ENCODE measurements at regions not wholly inside any gene's neighbourhood (a gene's known extent, or its start where the extent isn't known, plus 50 kb on each side); places are given as distances from the start of the nearest gene placed in this dataset.
"Not testable (repeated sequence)": the region's sequence is repeated elsewhere in the genome, so short reads cannot be mapped to it uniquely, and the experiment has no call there.

DNA sequence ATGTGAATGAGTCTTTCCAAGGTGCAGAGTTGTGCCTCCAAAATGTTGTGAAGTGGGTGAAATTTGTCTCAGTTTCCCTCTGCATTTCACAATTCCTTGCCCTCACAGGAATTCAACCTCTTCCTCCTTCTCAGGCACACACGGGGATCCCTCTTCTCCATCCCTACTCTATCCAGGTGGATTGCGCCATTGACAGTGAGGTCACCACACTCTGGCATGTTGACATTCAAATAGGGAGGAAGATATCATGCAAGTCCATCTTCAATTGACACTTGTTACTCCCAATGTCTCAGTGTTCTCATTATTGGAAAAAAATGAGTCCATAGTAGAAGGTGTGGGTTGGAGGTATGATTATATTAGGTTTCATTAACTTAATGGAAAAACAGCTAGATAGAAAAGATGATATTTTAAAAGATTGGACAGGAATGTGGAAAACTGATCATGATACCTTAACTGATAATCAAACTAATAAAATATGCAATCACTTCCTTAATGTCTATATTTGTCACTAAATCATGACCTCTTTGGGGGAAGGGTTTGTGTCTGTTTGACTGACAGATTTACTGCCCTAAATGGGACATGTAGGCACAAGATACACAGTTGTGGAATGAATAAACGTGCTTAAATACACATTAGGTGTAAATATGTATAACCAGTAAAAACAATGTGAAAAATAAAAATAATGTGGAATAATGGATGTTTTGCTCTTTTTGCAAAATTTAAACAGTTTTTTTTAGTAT is 213.8 kb upstream of the SLC8A1 start:
- no peak for TF ChIP-seq POLR2AphosphoS5 (IDR thresholded peaks at IDR 0.05; ENCODE audit: low read depth)
- TF ChIP-seq, protein P1, sequence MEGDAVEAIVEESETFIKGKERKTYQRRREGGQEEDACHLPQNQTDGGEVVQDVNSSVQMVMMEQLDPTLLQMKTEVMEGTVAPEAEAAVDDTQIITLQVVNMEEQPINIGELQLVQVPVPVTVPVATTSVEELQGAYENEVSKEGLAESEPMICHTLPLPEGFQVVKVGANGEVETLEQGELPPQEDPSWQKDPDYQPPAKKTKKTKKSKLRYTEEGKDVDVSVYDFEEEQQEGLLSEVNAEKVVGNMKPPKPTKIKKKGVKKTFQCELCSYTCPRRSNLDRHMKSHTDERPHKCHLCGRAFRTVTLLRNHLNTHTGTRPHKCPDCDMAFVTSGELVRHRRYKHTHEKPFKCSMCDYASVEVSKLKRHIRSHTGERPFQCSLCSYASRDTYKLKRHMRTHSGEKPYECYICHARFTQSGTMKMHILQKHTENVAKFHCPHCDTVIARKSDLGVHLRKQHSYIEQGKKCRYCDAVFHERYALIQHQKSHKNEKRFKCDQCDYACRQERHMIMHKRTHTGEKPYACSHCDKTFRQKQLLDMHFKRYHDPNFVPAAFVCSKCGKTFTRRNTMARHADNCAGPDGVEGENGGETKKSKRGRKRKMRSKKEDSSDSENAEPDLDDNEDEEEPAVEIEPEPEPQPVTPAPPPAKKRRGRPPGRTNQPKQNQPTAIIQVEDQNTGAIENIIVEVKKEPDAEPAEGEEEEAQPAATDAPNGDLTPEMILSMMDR (IDR thresholded peaks at IDR 0.05; ENCODE audit: insufficient read depth, low read length): no peak
- TF ChIP-seq SPI1 (IDR thresholded peaks at IDR 0.05; ENCODE audit: borderline replicate concordance, low read depth): no peak
- TF ChIP-seq, protein P2, sequence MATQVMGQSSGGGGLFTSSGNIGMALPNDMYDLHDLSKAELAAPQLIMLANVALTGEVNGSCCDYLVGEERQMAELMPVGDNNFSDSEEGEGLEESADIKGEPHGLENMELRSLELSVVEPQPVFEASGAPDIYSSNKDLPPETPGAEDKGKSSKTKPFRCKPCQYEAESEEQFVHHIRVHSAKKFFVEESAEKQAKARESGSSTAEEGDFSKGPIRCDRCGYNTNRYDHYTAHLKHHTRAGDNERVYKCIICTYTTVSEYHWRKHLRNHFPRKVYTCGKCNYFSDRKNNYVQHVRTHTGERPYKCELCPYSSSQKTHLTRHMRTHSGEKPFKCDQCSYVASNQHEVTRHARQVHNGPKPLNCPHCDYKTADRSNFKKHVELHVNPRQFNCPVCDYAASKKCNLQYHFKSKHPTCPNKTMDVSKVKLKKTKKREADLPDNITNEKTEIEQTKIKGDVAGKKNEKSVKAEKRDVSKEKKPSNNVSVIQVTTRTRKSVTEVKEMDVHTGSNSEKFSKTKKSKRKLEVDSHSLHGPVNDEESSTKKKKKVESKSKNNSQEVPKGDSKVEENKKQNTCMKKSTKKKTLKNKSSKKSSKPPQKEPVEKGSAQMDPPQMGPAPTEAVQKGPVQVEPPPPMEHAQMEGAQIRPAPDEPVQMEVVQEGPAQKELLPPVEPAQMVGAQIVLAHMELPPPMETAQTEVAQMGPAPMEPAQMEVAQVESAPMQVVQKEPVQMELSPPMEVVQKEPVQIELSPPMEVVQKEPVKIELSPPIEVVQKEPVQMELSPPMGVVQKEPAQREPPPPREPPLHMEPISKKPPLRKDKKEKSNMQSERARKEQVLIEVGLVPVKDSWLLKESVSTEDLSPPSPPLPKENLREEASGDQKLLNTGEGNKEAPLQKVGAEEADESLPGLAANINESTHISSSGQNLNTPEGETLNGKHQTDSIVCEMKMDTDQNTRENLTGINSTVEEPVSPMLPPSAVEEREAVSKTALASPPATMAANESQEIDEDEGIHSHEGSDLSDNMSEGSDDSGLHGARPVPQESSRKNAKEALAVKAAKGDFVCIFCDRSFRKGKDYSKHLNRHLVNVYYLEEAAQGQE (IDR thresholded peaks at IDR 0.05; ENCODE audit: insufficient replicate concordance, low read depth): no peak
- no peak for TF ChIP-seq GABPA (IDR thresholded peaks at IDR 0.05; ENCODE audit: low read depth)
- peak in 1 of 2 experiments; percentile 3 for DNase-seq (ENCODE audit: low read depth in 1 of 2, low spot score in 1 of 2)

DNA sequence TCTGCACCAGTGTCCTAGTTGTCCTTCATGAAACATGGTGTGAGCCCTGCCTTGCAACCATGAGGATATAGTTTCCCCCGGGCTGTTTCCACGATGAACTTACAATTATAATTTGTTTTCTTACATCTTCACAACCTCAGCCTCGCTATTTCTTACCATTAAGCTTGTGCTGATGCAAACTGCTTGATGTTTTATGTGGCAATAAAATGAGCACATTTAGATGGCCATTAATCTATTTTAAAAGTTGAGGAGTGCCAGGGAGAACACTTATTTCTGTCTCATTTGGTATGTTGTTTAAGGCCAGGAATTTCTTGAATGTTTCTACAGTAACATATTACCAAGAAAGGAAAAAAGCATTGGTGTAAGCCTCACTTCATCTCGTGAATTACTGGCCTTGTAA is 214.5 kb upstream of the SLC8A1 start:
- no peak for TF ChIP-seq GABPA (IDR thresholded peaks at IDR 0.05; ENCODE audit: low read depth)
- no peak for TF ChIP-seq POLR2AphosphoS5 (IDR thresholded peaks at IDR 0.05; ENCODE audit: low read depth)
- TF ChIP-seq, protein P2 (IDR thresholded peaks at IDR 0.05; ENCODE audit: insufficient replicate concordance, low read depth): no peak
- no peak for TF ChIP-seq SPI1 (IDR thresholded peaks at IDR 0.05; ENCODE audit: borderline replicate concordance, low read depth)
- TF ChIP-seq, protein P1 (IDR thresholded peaks at IDR 0.05; ENCODE audit: insufficient read depth, low read length): no peak
- H3K4me3 ChIP-seq (replicated peaks; ENCODE audit: insufficient read depth, low read length): no peak overlapping the region
- no peak for DNase-seq (ENCODE audit: low read depth in 1 of 2, low spot score in 1 of 2)
- H3K27ac ChIP-seq (replicated peaks): no peak overlapping the region
- H3K27me3 ChIP-seq (ENCODE audit: insufficient read depth, poor library complexity, severe bottlenecking): no peaks in the 10 kb centered on the region

More for the DNA sequence above, 213.8 kb upstream of the SLC8A1 start:
- Histone ChIP-seq H3K27me3 (ENCODE audit: insufficient read depth, poor library complexity, severe bottlenecking) (no peaks in the 10 kb centered on the region), H3K4me3 (replicated peaks; ENCODE audit: insufficient read depth, low read length) (no peak overlapping the region), H3K27ac (replicated peaks) (no peak overlapping the region)

DNA sequence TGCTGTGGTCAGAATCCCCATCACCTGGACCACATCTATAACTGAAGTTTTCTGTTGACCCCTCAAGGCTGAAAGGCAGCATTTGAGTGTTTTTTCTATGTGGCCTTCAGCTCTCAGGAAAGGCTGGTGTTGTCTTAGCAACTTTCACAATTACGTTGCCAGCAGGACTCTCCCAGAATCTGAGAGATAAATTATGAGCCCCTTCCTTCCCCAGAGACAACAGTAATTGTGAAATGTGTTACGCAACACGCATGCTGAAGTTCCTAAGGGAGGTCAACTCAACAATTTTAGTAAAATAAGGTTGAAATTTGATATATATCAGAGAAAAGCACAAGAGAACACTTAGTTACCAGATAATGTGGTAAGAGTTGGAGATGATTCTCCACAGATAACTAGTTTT is 216.5 kb upstream of the SLC8A1 start:
- Histone ChIP-seq H3K4me3 (replicated peaks; ENCODE audit: insufficient read depth, low read length) (no peak overlapping the region), H3K27ac (replicated peaks) (no peak overlapping the region), H3K27me3 (ENCODE audit: insufficient read depth, poor library complexity, severe bottlenecking) (no peaks in the 10 kb centered on the region)
- peak; percentile 27 to 56 for DNase-seq (ENCODE audit: low read depth in 1 of 2, low spot score in 1 of 2)
- no peak for TF ChIP-seq GABPA (IDR thresholded peaks at IDR 0.05; ENCODE audit: low read depth)
- TF ChIP-seq, protein P2 (IDR thresholded peaks at IDR 0.05; ENCODE audit: insufficient replicate concordance, low read depth): no peak
- TF ChIP-seq POLR2AphosphoS5 (IDR thresholded peaks at IDR 0.05; ENCODE audit: low read depth): no peak
- TF ChIP-seq, protein P1 (IDR thresholded peaks at IDR 0.05; ENCODE audit: insufficient read depth, low read length): no peak
- no peak for TF ChIP-seq SPI1 (IDR thresholded peaks at IDR 0.05; ENCODE audit: borderline replicate concordance, low read depth)

DNA sequence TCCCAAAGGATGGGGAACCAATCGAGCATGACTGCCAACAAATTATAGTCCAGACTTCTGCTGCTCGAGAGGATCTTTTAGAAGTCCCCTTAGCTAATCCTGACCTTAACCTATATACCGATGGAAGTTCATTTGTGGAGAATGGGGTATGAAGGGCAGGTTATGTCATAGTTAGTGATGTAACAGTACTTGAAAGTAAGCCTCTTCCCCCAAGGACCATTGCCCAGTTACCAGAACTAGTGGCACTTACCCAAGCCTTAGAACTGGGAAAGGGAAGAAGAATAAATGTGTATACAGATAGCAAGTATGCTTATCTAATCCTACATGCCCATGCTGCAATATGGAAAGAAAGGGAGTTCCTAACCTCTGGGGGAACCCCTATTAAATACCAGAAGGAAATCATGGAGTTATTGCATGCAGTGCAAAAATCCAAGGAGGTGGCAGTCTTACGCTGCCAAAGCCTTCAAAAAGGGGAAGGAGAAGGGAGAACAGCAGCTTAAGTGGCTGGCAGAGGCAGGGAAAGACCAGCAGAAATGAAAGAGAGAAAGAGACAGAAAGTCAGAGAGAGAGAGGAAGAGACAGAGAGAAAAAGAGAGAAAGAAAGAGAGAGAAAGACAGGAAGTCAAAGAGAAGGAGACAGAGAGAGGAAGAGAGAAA is 224.4 kb upstream of the SLC8A1 start:
- not testable (repeated sequence) for DNase-seq (ENCODE audit: low read depth in 1 of 2, low spot score in 1 of 2); H3K4me3 ChIP-seq (replicated peaks; ENCODE audit: insufficient read depth, low read length); H3K27me3 ChIP-seq (ENCODE audit: insufficient read depth, poor library complexity, severe bottlenecking); H3K27ac ChIP-seq (replicated peaks)

Data from HL-60 (cell line).